Kidney epithelial cell (primary cell): ENCODE measurements at regions not wholly inside any gene's neighbourhood (a gene's known extent, or its start where the extent isn't known, plus 50 kb on each side); places are given as distances from the start of the nearest gene placed in this dataset.

Source experiments
- DNase-seq: peaks from one replicate; pipeline ENCODE4 v3.0.0-alpha.2; 2010; ENCODE audit warnings: low read depth
- H3K27me3 ChIP-seq: 2 replicates; pipeline ENCODE4 v1.6.0; 2011; ENCODE audit warnings: low read length; ENCODE audit not compliant: control insufficient read depth, insufficient read depth
- H3K36me3 ChIP-seq: 2 replicates; pipeline ENCODE4 v1.5.1; 2011; ENCODE audit warnings: low read length; ENCODE audit not compliant: control insufficient read depth, insufficient read depth
- H3K4me3 ChIP-seq: 2 replicates; pipeline ENCODE4 v1.5.1; 2011; ENCODE audit warnings: low read depth, mild to moderate bottlenecking, control low read depth, low read length
- CTCF ChIP-seq: IDR thresholded peaks from 2 replicates; pipeline ENCODE4 v1.5.1; 2011; ENCODE audit warnings: mild to moderate bottlenecking, moderate library complexity, low read length, control low read depth, inconsistent platforms; ENCODE audit not compliant: insufficient read depth, poor library complexity, severe bottlenecking

- H3K27me3 ChIP-seq: no peaks in the 10 kb centered on the region
- no peaks in the 10 kb centered on the region for H3K36me3 ChIP-seq
- H3K4me3 ChIP-seq: no peak overlapping the region
- no peak for DNase-seq
- no peak for TF ChIP-seq CTCF
Observed at GRCh38 chr4:189769131-189769530, 171.5 kb upstream of the FRG1 start.

- Histone ChIP-seq H3K4me3 (no peak overlapping the region), H3K27me3 (no peaks in the 10 kb centered on the region), H3K36me3 (no peaks in the 10 kb centered on the region)
- no peak for TF ChIP-seq CTCF
- DNase-seq: no peak
Observed at GRCh38 chr4:189771696-189772361, 168.8 kb upstream of the FRG1 start.

GRCh38 chr4:189773909-189774308 lies 166.8 kb upstream of the FRG1 start:
- no peak for DNase-seq
- Histone ChIP-seq H3K36me3 (no peaks in the 10 kb centered on the region), H3K27me3 (no peaks in the 10 kb centered on the region), H3K4me3 (no peak overlapping the region)
- TF ChIP-seq CTCF: no peak

GRCh38 chr4:189779281-189779980 lies 161.2 kb upstream of the FRG1 start:
- H3K4me3 ChIP-seq: no peak overlapping the region
- H3K27me3 ChIP-seq: no peaks in the 10 kb centered on the region
- no peaks in the 10 kb centered on the region for H3K36me3 ChIP-seq
- TF ChIP-seq CTCF: no peak
- no peak for DNase-seq

GRCh38 chr4:189780391-189780790 lies 160.3 kb upstream of the FRG1 start:
- Histone ChIP-seq H3K27me3 (no peaks in the 10 kb centered on the region), H3K36me3 (no peaks in the 10 kb centered on the region), H3K4me3 (no peak overlapping the region)
- TF ChIP-seq CTCF: no peak
- no peak for DNase-seq
